ENCODE measurements at regions not wholly inside any gene's neighbourhood (a gene's known extent, or its start where the extent isn't known, plus 50 kb on each side); places are given as distances from the start of the nearest gene placed in this dataset.

- DNase-seq (ENCODE audit: low read depth): no peak
Observed at GRCh38 chr13:74966814-74967424, 515.0 kb downstream of the TBC1D4 start.

GRCh38 chr13:74966275-74966674 lies 515.7 kb downstream of the TBC1D4 start:
- no peak for DNase-seq (ENCODE audit: low read depth)

DNA sequence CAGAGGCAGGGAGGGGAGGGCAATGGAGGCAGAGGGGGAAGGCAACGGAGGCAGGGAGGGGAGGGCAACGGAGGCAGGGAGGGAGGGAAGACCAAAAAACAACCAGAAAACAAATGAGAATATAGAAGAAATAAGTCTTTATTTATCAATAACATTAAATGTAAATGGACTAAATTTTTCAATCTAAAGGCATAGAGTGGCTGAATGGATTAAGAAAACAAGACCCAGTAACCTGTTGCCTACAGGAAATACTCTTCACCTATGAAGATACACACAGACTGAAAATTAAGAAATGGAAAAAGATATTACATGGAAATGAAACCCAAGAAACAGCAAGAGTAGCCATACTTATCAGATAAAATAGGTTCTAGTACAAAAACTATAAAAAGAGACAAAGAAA lies 536.3 kb downstream of the TBC1D4 start:
- DNase-seq (ENCODE audit: low read depth): no peak

DNA sequence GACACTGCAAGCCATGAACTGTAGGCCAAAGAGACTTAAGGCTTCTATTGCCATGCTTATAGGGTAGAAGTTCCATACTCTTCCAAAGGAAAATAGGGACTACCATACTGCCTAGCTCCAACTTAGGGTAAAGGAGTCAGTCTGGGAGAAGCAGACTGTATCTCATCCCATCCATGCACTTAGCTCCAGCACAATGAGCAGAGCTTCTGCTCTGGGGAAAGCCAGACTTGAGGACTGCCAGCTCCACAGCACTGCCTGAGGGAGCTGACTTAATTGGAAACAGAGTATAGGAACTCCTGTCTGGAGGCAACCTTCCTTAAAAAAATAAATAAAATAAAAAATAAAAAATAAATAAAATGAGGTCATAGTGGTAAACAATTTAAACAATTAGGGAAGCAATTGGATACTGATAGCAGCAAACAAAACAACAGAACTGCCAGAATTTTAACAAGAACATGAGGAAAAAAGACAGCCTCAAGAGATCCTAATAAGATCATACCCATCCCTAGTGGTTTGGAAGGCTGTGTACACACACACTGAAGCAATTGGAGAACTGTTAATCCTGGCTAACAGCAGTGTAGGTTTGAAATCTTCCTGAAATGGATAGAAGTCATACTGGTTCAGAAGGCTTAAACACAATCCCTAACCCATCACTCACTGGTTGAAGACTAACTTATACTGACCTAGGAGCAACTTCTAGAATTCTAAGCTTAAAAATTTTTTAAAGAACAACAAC lies 550.1 kb downstream of the TBC1D4 start:
- no peak for DNase-seq (ENCODE audit: low read depth)

GRCh38 chr13:74930402-74931165 lies 551.4 kb downstream of the TBC1D4 start:
- no peak for DNase-seq (ENCODE audit: low read depth)

GRCh38 chr13:74929436-74929835 lies 552.5 kb downstream of the TBC1D4 start:
- no peak for DNase-seq (ENCODE audit: low read depth)

DNA sequence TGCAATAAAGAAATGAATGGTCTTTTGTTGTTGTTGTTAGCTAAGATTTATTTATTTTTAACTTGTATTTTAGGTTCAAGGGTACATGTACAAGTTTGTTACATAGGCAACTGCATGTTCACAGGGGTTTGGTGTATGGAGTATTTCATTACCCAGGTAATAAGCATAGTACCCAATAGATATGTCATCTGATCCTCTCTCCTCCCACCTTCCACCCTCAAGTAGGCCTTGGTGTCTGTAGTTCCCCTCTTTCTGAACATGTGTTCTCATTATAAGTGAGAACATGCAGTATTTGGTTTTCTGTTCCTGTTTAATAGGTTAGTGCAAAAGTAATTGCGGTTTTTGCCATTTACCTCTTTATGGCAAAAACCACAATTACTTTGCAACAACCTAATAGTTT lies 554.1 kb downstream of the TBC1D4 start:
- no peak for DNase-seq (ENCODE audit: low read depth)

DNA sequence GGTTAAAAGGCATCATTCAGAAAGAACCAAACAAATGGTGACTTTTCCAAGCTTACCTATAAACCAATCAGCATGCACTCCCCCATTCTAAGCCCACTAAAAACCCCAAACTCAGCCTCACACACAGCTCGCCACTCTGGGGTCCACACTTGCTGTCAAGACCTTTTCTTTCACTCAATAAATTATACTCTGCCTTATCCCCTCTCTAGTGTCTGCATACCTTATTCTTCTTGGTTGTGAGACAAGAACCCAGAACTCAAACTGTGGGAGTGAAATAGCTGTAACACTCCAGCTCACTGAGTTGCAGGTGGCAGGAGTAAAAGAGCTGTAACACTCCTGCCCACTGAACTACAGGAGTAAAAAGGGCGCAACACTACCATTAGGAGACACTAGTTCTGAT lies 559.0 kb downstream of the TBC1D4 start:
- no peak for DNase-seq (ENCODE audit: low read depth)

- no peak for DNase-seq (ENCODE audit: low read depth)
Observed at GRCh38 chr13:74921326-74921725, 560.6 kb downstream of the TBC1D4 start.

DNA sequence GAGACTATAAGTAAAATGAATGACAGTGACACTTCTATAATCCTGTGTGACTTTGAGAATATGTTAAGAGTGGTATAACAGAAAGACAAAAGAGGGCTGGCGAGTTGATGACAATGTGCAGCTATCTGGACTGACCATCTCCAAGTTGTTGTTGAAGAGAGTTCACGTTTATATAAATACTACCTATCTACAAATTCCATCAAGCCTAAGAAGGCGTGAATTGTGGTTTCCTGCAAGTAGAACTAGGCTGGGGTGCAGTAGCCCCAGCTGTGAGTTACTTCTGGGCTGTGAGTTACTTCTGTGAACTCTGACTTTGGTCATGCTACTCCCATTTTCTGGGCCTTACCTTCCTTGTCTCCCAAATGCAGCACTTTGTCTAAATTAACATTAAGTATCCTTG lies 561.0 kb downstream of the TBC1D4 start:
- no peak for DNase-seq (ENCODE audit: low read depth)

- no peak for DNase-seq (ENCODE audit: low read depth)
Observed at GRCh38 chr13:74920361-74920760, 561.6 kb downstream of the TBC1D4 start.

- no peak for DNase-seq (ENCODE audit: low read depth)
Observed at GRCh38 chr13:74919914-74920313, 562.1 kb downstream of the TBC1D4 start.

- no peak for DNase-seq (ENCODE audit: low read depth)
Observed at GRCh38 chr13:74912898-74913297, 569.1 kb downstream of the TBC1D4 start.

DNA sequence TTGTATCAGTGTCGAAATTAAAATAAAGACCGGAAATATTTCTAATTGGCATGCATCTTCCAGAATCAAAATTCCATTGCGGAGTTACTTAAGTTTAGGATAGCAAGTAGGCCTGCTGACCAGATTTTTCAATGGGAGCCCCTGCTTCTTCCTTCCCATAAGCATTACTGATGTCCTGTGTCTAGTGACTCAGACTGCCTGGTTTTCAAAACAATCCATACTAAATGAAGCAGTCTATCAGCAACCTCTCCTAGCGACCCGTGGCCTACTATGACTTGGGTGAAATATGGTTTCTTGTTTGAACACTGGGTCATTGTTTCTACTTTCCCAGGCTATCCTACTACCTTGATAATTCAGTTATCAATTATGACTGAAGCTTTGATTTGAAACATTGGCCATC lies 571.6 kb downstream of the TBC1D4 start:
- DNase-seq (ENCODE audit: low read depth): no peak

GRCh38 chr13:74907788-74908187 lies 574.2 kb downstream of the TBC1D4 start:
- no peak for DNase-seq (ENCODE audit: low read depth)

DNA sequence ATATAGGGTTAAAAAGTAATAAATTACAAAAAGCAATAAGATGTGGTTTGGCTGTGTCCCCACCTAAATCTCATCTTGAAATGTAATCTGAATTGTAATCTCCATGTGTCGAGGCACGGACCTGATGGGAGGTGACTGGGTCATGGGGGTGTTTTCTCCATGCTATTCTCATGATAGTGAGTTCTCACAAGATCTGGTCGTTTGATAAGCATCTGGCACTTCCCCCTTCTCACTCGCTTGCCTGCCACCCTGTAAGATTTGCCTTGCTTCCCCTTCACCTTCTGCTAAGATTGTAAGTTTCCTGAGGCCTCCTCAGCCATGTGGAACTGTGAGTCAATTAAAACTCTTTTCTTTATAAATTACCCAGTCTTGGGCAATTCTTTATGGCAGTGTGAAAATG lies 577.4 kb downstream of the TBC1D4 start:
- DNase-seq (ENCODE audit: low read depth): no peak

- no peak for DNase-seq (ENCODE audit: low read depth)
Observed at GRCh38 chr13:74895042-74895796, 586.8 kb downstream of the TBC1D4 start.

DNA sequence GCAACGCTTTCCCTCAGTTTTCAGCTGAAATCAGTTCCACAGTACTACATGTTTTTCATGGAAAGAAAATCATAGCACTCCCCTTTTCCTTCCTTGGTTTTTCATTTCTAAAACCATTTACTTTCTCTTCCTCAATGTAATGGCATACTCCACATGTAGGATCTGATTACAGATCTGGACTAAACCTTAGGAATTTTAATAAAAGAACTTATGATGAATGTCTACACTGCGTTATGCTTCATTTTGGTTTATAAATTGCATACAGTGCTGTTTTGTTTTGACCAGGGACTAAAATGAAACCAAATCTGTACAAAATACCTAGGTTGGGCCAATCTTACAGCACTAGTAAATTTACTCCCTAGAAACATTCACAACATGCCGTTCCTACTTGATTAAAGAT lies 589.9 kb downstream of the TBC1D4 start:
- DNase-seq (ENCODE audit: low read depth): no peak

DNA sequence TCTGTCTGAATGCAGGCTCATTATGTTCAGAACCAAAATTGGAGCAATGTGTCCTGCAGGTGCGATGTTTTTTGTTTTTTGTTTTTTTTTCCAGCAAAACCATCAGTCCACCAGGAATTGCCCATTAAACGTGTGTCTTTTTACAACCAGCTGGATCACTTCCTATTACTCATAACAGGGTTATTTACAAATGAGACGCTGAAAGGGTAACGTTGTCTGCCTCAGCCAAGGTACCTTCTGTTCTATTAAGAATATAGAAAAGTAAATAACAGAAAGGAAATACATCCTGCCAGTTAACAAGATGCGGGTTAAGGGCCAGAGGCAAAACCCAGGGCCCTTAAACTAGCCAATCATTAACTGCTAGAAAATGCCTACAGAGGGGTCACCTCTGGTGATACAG lies 590.4 kb downstream of the TBC1D4 start:
- DNase-seq (ENCODE audit: low read depth): no peak

DNA sequence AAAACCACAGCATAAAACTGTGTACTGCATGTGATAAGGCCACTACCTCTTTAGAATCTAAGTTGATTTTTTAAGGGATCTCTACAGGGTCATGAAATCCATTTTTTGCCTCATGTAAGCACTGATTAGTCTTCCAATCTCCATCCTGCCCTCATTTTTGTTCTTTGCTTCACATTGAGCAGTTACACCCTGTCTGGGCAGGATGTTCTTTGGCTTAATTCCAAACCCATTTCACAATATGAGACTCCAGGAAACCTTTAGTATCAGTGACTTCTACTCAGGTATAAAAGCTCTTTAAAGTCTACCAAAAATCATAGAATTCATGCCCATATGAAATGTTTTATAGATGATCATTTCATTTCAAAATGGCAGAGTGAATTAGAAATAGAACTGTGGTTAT lies 592.6 kb downstream of the TBC1D4 start:
- DNase-seq (ENCODE audit: low read depth): no peak

GRCh38 chr13:74886502-74886901 lies 595.5 kb downstream of the TBC1D4 start:
- DNase-seq (ENCODE audit: low read depth): no peak

DNA sequence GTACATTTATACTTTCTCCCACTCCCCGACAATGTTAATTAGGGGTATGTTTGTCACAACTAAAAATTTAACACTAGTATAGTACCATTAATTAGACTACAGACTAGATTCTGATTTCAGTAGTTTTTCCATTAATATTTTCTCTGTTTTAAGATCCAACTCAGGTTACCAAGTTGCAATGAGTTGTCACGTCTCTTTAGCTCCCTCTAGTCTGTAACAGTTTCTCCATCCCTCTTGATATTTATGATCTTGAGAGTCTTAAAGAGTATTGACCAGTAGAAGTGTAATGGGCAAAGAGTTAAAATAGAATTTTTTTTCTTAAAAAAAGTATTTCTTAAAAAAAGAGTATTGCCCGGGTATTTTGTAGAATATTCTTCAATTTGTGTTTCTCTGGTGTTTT lies 598.1 kb downstream of the TBC1D4 start:
- DNase-seq (ENCODE audit: low read depth): no peak
